SK-N-SH (cell line): ENCODE measurements at regions not wholly inside any gene's neighbourhood (a gene's known extent, or its start where the extent isn't known, plus 50 kb on each side); places are given as distances from the start of the nearest gene placed in this dataset.

ENCODE experiments used
- CTCF ChIA-PET: fragments of 300-600, 350-600 bp; formaldehyde crosslinking; extraction: SDS; loops from one replicate; lab custom pipeline; 2021; lab: Yijun Ruan, JAX
- POLR2A ChIA-PET: fragments of 350-600 bp; sonication (Branson Sonifier 250); formaldehyde crosslinking; extraction: SDS; loops from one replicate; lab custom pipeline; 2020; ENCODE audit warnings: antibody characterized with exemption, inconsistent platforms; lab: Yijun Ruan, JAX
- DNase-seq: peaks from one replicate; pipeline ENCODE4 v3.0.0; 2012
- H2AFZ ChIP-seq: fragments of 200-600 bp; sonication (generic); 2 replicates; pipeline ENCODE4 v1.8.1; 2016; ENCODE audit warnings: antibody characterized with exemption, mild to moderate bottlenecking, low read depth
- H3F3A ChIP-seq: fragments of 200-600 bp; sonication (generic); replicated peaks from 2 replicates; pipeline ENCODE3; 2016; ENCODE audit warnings: antibody characterized with exemption, mild to moderate bottlenecking; ENCODE audit not compliant: insufficient read depth
- H3K27ac ChIP-seq, 2 experiments: fragments of 200-500 bp in 1 of 2; fragments of 200-600 bp in 1 of 2; sonication (Bioruptor generic) in 1 of 2; sonication (generic), shearing (Covaris generic) in 1 of 2; 2 replicates each; pipeline versions ENCODE4 v1.5.1 to v1.6.1; 2014 to 2016; ENCODE audit warnings: low read depth in 2 of 2, inconsistent platforms in 1 of 2, low read length in 1 of 2, mild to moderate bottlenecking in 1 of 2, mixed read lengths in 1 of 2
- H3K27me3 ChIP-seq: fragments of 200-600 bp; sonication (generic), shearing (Covaris generic); 2 replicates; pipeline ENCODE4 v1.6.1; 2016; ENCODE audit warnings: mixed run types; ENCODE audit not compliant: insufficient read depth
- H3K36me3 ChIP-seq, 2 experiments: fragments of 200-500 bp in 1 of 2; fragments of 200-600 bp in 1 of 2; sonication (Bioruptor generic) in 1 of 2; sonication (generic) in 1 of 2; replicated peaks in 1 of 2; 2 replicates each; pipeline versions ENCODE3 to v1.5.1; 2014 to 2016; ENCODE audit warnings: low read length in 1 of 2, mild to moderate bottlenecking in 1 of 2; ENCODE audit not compliant: insufficient read depth in 2 of 2, control insufficient read depth in 1 of 2
- H3K4me1 ChIP-seq, 2 experiments: fragments of 200-500 bp in 1 of 2; fragments of 200-600 bp in 1 of 2; sonication (Bioruptor generic) in 1 of 2; sonication (generic), shearing (Covaris generic) in 1 of 2; 2 replicates each; pipeline versions ENCODE4 v1.5.1 to v1.6.1; 2014 to 2016; ENCODE audit warnings: low read depth in 1 of 2, low read length in 1 of 2, mixed run types in 1 of 2; ENCODE audit not compliant: insufficient read depth in 2 of 2, control insufficient read depth in 1 of 2
- H3K4me2 ChIP-seq: fragments of 200-600 bp; sonication (generic), shearing (Covaris generic); 2 replicates; pipeline ENCODE4 v1.6.1; 2017; ENCODE audit warnings: mixed run types
- H3K4me3 ChIP-seq, 2 experiments: fragments of 200-500 bp in 1 of 2; fragments of 200-600 bp in 1 of 2; sonication (Bioruptor generic) in 1 of 2; sonication (generic), shearing (Covaris generic) in 1 of 2; 2 replicates each; pipeline versions ENCODE4 v1.5.1 to v1.8.1; 2014 to 2016; ENCODE audit warnings: low read depth in 2 of 2, inconsistent platforms in 1 of 2, low read length in 1 of 2, mild to moderate bottlenecking in 1 of 2, mixed read lengths in 1 of 2, moderate library complexity in 1 of 2
- H3K79me2 ChIP-seq: fragments of 200-600 bp; sonication (generic); 2 replicates; pipeline ENCODE4 v1.8.1; 2017; ENCODE audit warnings: mild to moderate bottlenecking; ENCODE audit not compliant: insufficient read depth
- H3K9ac ChIP-seq: fragments of 200-600 bp; sonication (generic); 2 replicates; pipeline ENCODE4 v1.6.1; 2017; ENCODE audit warnings: mixed run types
- H3K9me2 ChIP-seq: fragments of 200-600 bp; sonication (generic); 2 replicates; pipeline ENCODE4 v1.6.1; 2017; ENCODE audit warnings: mixed run types
- H3K9me3 ChIP-seq: fragments of 200-600 bp; sonication (generic); 2 replicates; pipeline ENCODE4 v1.6.1; 2017; ENCODE audit warnings: mixed run types, mild to moderate bottlenecking, moderate library complexity
- H4K20me1 ChIP-seq: fragments of 200-600 bp; sonication (generic); 2 replicates; pipeline ENCODE4 v1.6.1; 2017; ENCODE audit warnings: mild to moderate bottlenecking, mixed run types; ENCODE audit not compliant: insufficient read depth
- CHD2 ChIP-seq: fragments of 150-350 bp; IDR thresholded peaks from 2 replicates; pipeline ENCODE4 v1.6.1; 2018; ENCODE audit warnings: low read length; ENCODE audit not compliant: partially characterized antibody
- EP300 ChIP-seq, 2 experiments: IDR thresholded peaks; 2 replicates each; pipeline versions ENCODE4 v1.4.0 to v1.6.1; 2012; ENCODE audit warnings: borderline replicate concordance in 1 of 2, low read depth in 1 of 2, low read length in 1 of 2
- EZH2phosphoT487 ChIP-seq: fragments of 200-600 bp; sonication (generic); IDR thresholded peaks from 2 replicates; pipeline ENCODE4 v1.6.1; 2017; ENCODE audit warnings: low read depth, mixed run types, mild to moderate bottlenecking, antibody characterized with exemption, moderate library complexity, borderline replicate concordance
- FOSL2 ChIP-seq: IDR thresholded peaks from 2 replicates; pipeline ENCODE4 v1.4.0; 2012; ENCODE audit warnings: low read depth, mild to moderate bottlenecking, moderate library complexity, borderline replicate concordance
- FOXM1 ChIP-seq: IDR thresholded peaks from 2 replicates; pipeline ENCODE4 v1.4.0; 2012; ENCODE audit warnings: low read depth, mild to moderate bottlenecking
- GABPA ChIP-seq: IDR thresholded peaks from 2 replicates; pipeline ENCODE4 v1.4.0; 2012; ENCODE audit warnings: low read depth, mild to moderate bottlenecking
- JUND ChIP-seq: IDR thresholded peaks from 2 replicates; pipeline ENCODE4 v1.4.0; 2012
- MEF2A ChIP-seq: IDR thresholded peaks from 2 replicates; pipeline ENCODE4 v1.4.0; 2012; ENCODE audit warnings: low read depth, borderline replicate concordance
- RAD21 ChIP-seq: IDR thresholded peaks from 2 replicates; pipeline ENCODE4 v1.6.1; 2012; ENCODE audit warnings: mild to moderate bottlenecking, low read length
- RXRA ChIP-seq: IDR thresholded peaks from 2 replicates; pipeline ENCODE4 v1.4.0; 2012; ENCODE audit warnings: low read depth, mild to moderate bottlenecking, borderline replicate concordance
- SIN3A ChIP-seq: IDR thresholded peaks from 2 replicates; pipeline ENCODE4 v1.6.1; 2012; ENCODE audit warnings: low read depth, mild to moderate bottlenecking, low read length, moderate library complexity, borderline replicate concordance
- SMC3 ChIP-seq: IDR thresholded peaks from 2 replicates; pipeline ENCODE4 v1.6.1; 2012; ENCODE audit warnings: low read depth, low read length, improper control_type of control experiment
- TAF1 ChIP-seq: IDR thresholded peaks from 2 replicates; pipeline ENCODE4 v1.6.1; 2012; ENCODE audit warnings: low read depth, mild to moderate bottlenecking, low read length, moderate library complexity, borderline replicate concordance
- TCF12 ChIP-seq: IDR thresholded peaks from 2 replicates; pipeline ENCODE4 v1.4.0; 2012
- TEAD4 ChIP-seq: IDR thresholded peaks from 2 replicates; pipeline ENCODE4 v1.4.0; 2012; ENCODE audit warnings: mild to moderate bottlenecking, borderline replicate concordance; ENCODE audit not compliant: insufficient read depth
- WGBS: methylation state at CpG from one replicate; pipeline ENCODE4 v1.1.6; 2017; ENCODE audit warnings: low lambda C conversion rate; 5-methylcytosine and 5-hydroxymethylcytosine counted together
- TF ChIP-seq, protein P1 (sequence below): fragments of 150-350 bp; IDR thresholded peaks from 2 replicates; pipeline ENCODE4 v1.6.1; 2016; ENCODE audit warnings: mild to moderate bottlenecking, low read depth, low read length
- TF ChIP-seq, protein P2 (sequence below): IDR thresholded peaks from 2 replicates; pipeline ENCODE4 v1.4.0; 2012; ENCODE audit warnings: low read depth, borderline replicate concordance

GRCh38 chr7:25884265-25884828 is 267.7 kb upstream of the NFE2L3 start:
- H3K4me2 ChIP-seq = no peak overlapping the region
- no peaks in the 10 kb centered on the region for H4K20me1 ChIP-seq
- CTCF ChIA-PET = interaction anchor here (2.2 kb wide), 1 partner anchor 10 kb away, joined by 11 read pairs; no protein-coding TSS in a partner anchor
- H3K79me2 ChIP-seq = no peaks in the 10 kb centered on the region
- no peaks in the 10 kb centered on the region for H3K9me3 ChIP-seq
- H3K9ac ChIP-seq = no peak overlapping the region
- no peak overlapping the region for H3K27ac ChIP-seq
- POLR2A ChIA-PET = no interaction called here
- H3K36me3 ChIP-seq = no peaks in the 10 kb centered on the region
- peaks cover 0 to 15% of the 10 kb centered on the region in 2 experiments; a peak in 2 of 4 replicates for H3K4me1 ChIP-seq
- DNase-seq = no peak
- H3K4me3 ChIP-seq = no peak overlapping the region
- no peaks in the 10 kb centered on the region for H3F3A ChIP-seq
- H3K9me2 ChIP-seq = no peaks in the 10 kb centered on the region
- H2AFZ ChIP-seq = no peak overlapping the region
- H3K27me3 ChIP-seq = peaks cover 24% of the 10 kb centered on the region
- no peak for TF ChIP-seq RXRA
- no peak for TF ChIP-seq RAD21
- TF ChIP-seq, protein P1, sequence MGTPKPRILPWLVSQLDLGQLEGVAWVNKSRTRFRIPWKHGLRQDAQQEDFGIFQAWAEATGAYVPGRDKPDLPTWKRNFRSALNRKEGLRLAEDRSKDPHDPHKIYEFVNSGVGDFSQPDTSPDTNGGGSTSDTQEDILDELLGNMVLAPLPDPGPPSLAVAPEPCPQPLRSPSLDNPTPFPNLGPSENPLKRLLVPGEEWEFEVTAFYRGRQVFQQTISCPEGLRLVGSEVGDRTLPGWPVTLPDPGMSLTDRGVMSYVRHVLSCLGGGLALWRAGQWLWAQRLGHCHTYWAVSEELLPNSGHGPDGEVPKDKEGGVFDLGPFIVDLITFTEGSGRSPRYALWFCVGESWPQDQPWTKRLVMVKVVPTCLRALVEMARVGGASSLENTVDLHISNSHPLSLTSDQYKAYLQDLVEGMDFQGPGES = no peak
- no peak for TF ChIP-seq MEF2A
- no peak for TF ChIP-seq SMC3
- TF ChIP-seq CHD2 = no peak
- TF ChIP-seq, protein P2, sequence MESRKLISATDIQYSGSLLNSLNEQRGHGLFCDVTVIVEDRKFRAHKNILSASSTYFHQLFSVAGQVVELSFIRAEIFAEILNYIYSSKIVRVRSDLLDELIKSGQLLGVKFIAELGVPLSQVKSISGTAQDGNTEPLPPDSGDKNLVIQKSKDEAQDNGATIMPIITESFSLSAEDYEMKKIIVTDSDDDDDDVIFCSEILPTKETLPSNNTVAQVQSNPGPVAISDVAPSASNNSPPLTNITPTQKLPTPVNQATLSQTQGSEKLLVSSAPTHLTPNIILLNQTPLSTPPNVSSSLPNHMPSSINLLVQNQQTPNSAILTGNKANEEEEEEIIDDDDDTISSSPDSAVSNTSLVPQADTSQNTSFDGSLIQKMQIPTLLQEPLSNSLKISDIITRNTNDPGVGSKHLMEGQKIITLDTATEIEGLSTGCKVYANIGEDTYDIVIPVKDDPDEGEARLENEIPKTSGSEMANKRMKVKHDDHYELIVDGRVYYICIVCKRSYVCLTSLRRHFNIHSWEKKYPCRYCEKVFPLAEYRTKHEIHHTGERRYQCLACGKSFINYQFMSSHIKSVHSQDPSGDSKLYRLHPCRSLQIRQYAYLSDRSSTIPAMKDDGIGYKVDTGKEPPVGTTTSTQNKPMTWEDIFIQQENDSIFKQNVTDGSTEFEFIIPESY = no peak
- no peak for TF ChIP-seq GABPA
- TF ChIP-seq EP300 (IDR thresholded peaks at IDR 0.05; ENCODE audit: borderline replicate concordance in 1 of 2, low read depth in 1 of 2, low read length in 1 of 2) = no peak
- no peak for TF ChIP-seq TAF1
- TF ChIP-seq TCF12 = no peak
- TF ChIP-seq FOSL2 = no peak
- TF ChIP-seq JUND = no peak
- TF ChIP-seq SIN3A = no peak
- TF ChIP-seq TEAD4 = no peak
- no peak for TF ChIP-seq EZH2phosphoT487
- TF ChIP-seq FOXM1 = no peak
- WGBS = 69% methylated on average over 13 of the region's 13 CpGs
